ENCODE measurements at regions not wholly inside any gene's neighbourhood (a gene's known extent, or its start where the extent isn't known, plus 50 kb on each side); places are given as distances from the start of the nearest gene placed in this dataset.

DNA sequence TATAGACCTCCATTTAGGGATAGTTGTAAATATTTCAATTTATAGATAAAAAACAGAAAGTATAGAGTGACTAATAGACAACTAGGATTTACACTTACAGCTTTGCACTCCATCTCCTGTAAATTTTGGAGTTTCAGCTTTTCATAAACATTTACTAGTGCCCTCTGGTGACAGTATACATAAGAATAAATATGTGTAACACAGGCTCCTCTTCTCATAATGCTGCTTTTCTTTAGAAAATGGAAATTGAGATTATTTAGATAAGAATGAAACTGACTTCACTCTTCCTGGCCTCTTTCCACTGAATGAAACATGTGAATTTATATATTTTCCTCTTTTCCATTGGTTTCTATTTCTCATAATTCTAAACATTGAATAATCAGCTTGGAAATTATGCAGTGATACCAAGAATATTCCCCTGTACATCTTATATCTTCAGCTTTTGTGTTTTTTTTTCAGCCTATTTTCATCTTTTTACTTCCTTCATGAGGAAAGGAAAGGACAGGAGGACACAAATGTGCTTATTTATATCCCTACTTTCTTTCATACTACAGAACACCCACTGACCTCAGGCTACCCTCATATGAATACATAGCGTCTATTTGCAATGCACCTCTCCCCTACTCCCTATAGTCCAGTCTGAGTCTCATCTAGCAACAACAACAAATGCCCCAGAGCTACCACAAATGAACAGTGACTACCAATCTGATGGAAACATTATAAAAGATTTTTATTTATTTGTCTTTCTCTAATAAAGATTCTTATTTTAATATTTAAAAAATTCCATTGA, 103.1 kb upstream of the CCDC39 start:
- TF ChIP-seq, protein P1, sequence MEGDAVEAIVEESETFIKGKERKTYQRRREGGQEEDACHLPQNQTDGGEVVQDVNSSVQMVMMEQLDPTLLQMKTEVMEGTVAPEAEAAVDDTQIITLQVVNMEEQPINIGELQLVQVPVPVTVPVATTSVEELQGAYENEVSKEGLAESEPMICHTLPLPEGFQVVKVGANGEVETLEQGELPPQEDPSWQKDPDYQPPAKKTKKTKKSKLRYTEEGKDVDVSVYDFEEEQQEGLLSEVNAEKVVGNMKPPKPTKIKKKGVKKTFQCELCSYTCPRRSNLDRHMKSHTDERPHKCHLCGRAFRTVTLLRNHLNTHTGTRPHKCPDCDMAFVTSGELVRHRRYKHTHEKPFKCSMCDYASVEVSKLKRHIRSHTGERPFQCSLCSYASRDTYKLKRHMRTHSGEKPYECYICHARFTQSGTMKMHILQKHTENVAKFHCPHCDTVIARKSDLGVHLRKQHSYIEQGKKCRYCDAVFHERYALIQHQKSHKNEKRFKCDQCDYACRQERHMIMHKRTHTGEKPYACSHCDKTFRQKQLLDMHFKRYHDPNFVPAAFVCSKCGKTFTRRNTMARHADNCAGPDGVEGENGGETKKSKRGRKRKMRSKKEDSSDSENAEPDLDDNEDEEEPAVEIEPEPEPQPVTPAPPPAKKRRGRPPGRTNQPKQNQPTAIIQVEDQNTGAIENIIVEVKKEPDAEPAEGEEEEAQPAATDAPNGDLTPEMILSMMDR (conservative IDR thresholded peaks at IDR 0.05; ENCODE audit: low read depth, low read length), result peak; percentile 40; the same call in 1 of the 2 replicates
- TF ChIP-seq EZH2 (IDR thresholded peaks at IDR 0.05; ENCODE audit: low read length, unreplicated experiment) (no peak), EZH2phosphoT487 (IDR thresholded peaks at IDR 0.05; ENCODE audit: borderline replicate concordance, low read length) (no peak)
